MCF 10A (cell line): ENCODE measurements at regions not wholly inside any gene's neighbourhood (a gene's known extent, or its start where the extent isn't known, plus 50 kb on each side); places are given as distances from the start of the nearest gene placed in this dataset.

Experiments used
- BruUV-seq: library from RNA; stranded (reverse); fragments of 400-500 nt; replicated peaks from 2 replicates; lab custom pipeline; 2021; lab: Mats Ljungman, UMichigan
- CTCF ChIA-PET: fragments of 300-600 bp; sonication (Branson Sonifier 250); formaldehyde crosslinking; extraction: SDS; loops from one replicate; lab custom pipeline; 2021; ENCODE audit warnings: antibody characterized with exemption, inconsistent platforms; lab: Yijun Ruan, JAX
- POLR2A ChIA-PET: fragments of 300-600, 350-650 bp; sonication (Branson Sonifier 250); formaldehyde crosslinking; extraction: SDS; loops from one replicate; lab custom pipeline; 2020; ENCODE audit warnings: antibody characterized with exemption, inconsistent platforms; lab: Yijun Ruan, JAX
- DNase-seq: peaks from one replicate; pipeline ENCODE4 v3.0.0-alpha.2; 2018; ENCODE audit not compliant: unreplicated experiment
- H3K27ac Mint-ChIP-seq: one replicate; pipeline ENCODE4 v1.8.0; 2022; ENCODE audit warnings: mild to moderate bottlenecking, low read depth, mixed read lengths; ENCODE audit not compliant: unreplicated experiment
- H3K27me3 Mint-ChIP-seq: one replicate; pipeline ENCODE4 v1.8.0; 2022; ENCODE audit warnings: mixed read lengths; ENCODE audit not compliant: insufficient read depth, unreplicated experiment
- H3K36me3 Mint-ChIP-seq: one replicate; pipeline ENCODE4 v1.8.0; 2022; ENCODE audit warnings: mild to moderate bottlenecking, moderate library complexity, mixed read lengths; ENCODE audit not compliant: insufficient read depth, unreplicated experiment
- H3K4me1 Mint-ChIP-seq: one replicate; pipeline ENCODE4 v1.8.0; 2022; ENCODE audit warnings: mixed read lengths; ENCODE audit not compliant: insufficient read depth, unreplicated experiment
- H3K4me3 Mint-ChIP-seq: one replicate; pipeline ENCODE4 v1.8.0; 2022; ENCODE audit warnings: mild to moderate bottlenecking, moderate library complexity, mixed read lengths; ENCODE audit not compliant: unreplicated experiment
- H3K9me3 Mint-ChIP-seq: one replicate; pipeline ENCODE4 v1.8.0; 2022; ENCODE audit warnings: mixed read lengths; ENCODE audit not compliant: unreplicated experiment
- intact Hi-C: fragments of 100-400 bp; cut with micrococcal nuclease; formaldehyde crosslinking; loops from 2 replicates; pipeline ENCODE4 v1.14.1; 2022
- TF ChIP-seq, protein P1 (sequence below): fragments of 200-600 bp; IDR thresholded peaks from one replicate; pipeline ENCODE4 v1.8.0; 2022; ENCODE audit warnings: antibody characterized with exemption, mild to moderate bottlenecking; ENCODE audit not compliant: unreplicated experiment

DNA sequence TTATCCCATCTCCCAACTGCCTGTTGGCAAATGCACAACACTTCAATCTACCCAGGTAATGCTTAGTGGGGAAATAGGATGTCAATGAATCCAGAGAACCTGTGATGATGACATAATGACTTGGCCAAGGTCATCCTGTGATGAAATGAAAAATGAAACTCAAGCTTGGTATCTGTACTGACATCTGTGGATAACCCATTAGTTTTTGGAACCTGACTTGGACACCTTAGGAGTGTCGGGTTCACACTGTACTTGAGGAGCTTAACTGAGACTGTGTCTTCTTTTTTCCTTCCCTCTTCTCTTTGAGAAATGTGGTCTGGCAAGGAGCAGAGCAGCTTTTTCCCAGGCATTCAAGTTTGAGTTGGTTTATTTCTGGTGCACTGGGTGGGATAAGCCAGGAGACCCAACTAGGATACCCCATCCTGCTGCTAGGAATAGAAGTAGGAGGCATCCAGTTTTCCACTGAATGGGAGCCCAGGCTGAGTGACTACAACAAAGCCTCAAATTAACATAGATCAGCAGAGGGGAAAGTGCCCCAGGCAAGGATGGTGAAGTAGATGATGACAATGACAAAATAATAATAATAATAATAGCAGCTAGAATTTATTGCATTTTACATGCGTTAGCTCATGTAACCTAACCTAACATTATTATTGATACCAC lies 72.1 kb downstream of the ADRB2 start:
- POLR2A ChIA-PET = interaction anchor here (0.7 to 2.8 kb wide), 8 partner anchors 14 to 141 kb away, joined by 3 to 13 read pairs (median 4); no protein-coding TSS in a partner anchor
- no peaks in the 10 kb centered on the region for H3K27me3 Mint-ChIP-seq
- CTCF ChIA-PET = interaction anchor here (0.7 to 1.6 kb wide), 8 partner anchors 60 to 216 kb away, joined by 3 to 8 read pairs (median 4); no protein-coding TSS in a partner anchor
- no peak for DNase-seq
- no peaks in the 10 kb centered on the region for H3K4me1 Mint-ChIP-seq
- no peak overlapping the region for H3K4me3 Mint-ChIP-seq
- TF ChIP-seq, protein P1, sequence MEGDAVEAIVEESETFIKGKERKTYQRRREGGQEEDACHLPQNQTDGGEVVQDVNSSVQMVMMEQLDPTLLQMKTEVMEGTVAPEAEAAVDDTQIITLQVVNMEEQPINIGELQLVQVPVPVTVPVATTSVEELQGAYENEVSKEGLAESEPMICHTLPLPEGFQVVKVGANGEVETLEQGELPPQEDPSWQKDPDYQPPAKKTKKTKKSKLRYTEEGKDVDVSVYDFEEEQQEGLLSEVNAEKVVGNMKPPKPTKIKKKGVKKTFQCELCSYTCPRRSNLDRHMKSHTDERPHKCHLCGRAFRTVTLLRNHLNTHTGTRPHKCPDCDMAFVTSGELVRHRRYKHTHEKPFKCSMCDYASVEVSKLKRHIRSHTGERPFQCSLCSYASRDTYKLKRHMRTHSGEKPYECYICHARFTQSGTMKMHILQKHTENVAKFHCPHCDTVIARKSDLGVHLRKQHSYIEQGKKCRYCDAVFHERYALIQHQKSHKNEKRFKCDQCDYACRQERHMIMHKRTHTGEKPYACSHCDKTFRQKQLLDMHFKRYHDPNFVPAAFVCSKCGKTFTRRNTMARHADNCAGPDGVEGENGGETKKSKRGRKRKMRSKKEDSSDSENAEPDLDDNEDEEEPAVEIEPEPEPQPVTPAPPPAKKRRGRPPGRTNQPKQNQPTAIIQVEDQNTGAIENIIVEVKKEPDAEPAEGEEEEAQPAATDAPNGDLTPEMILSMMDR = no peak
- BruUV-seq = no TSS peak
- H3K36me3 Mint-ChIP-seq = no peaks in the 10 kb centered on the region
- H3K9me3 Mint-ChIP-seq = peaks cover 6% of the 10 kb centered on the region
- intact Hi-C loops = no loop called here
- H3K27ac Mint-ChIP-seq = no peak overlapping the region

DNA sequence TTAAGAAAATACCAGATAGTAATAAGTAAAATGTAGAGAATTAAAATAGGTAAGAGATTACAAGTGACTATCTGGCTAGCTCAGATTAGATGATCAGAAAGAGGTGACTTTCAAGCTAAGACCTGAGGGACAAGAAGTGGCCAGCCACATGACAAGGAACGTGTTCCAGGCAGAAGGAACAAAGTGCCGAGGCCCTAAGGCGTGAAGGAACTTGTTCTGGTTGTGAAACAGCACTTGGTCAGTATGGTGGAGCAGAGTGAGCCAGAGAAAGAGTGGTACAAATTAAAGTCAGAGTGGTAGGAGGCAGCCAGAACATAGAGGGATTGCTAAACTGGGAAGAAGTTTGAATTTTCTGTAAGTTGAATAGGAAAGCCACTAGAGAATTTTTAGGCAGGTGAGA lies 73.6 kb downstream of the ADRB2 start:
- Mint-ChIP-seq H3K4me1 (no peaks in the 10 kb centered on the region), H3K9me3 (no peaks in the 10 kb centered on the region), H3K36me3 (no peaks in the 10 kb centered on the region), H3K27ac (no peak overlapping the region), H3K4me3 (no peak overlapping the region), H3K27me3 (no peaks in the 10 kb centered on the region)
- ChIA-PET POLR2A (interaction anchor here (0.6 to 2.8 kb wide), 14 partner anchors 8 to 295 kb away, joined by 3 to 13 read pairs (median 4); no protein-coding TSS in a partner anchor), CTCF (interaction anchor here (0.7 to 2.5 kb wide), 10 partner anchors 12 to 457 kb away, joined by 3 to 8 read pairs (median 4); no protein-coding TSS in a partner anchor)
- TF ChIP-seq, protein P1 = no peak
- intact Hi-C loops = no loop called here
- BruUV-seq = no TSS peak
- DNase-seq = peak; percentile 81

DNA sequence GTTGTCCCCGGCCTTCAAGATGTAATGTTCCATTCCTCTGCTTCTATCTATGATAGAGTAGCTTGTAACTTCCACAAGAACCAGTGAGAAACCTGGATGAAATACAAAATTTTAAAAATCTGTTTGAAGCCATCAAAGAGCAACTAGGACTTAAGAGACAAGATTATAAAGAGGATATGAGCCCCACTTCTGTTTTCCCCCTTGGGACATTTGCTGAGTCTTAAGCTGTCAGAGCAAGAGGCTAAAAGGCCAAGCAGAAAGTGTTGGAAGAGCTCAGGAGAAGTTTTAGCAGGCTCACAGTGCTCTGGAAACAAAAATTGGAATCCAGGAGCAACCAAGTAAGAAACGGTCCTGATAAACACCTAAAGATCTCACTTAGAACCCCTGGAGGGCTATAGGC lies 76.1 kb downstream of the ADRB2 start:
- no peaks in the 10 kb centered on the region for H3K4me1 Mint-ChIP-seq
- TF ChIP-seq, protein P1 = no peak
- ChIA-PET CTCF (interaction anchor here (0.9 to 2.1 kb wide), 3 partner anchors 8 to 223 kb away, joined by 3 to 6 read pairs (median 3); no protein-coding TSS in a partner anchor), POLR2A (interaction anchor here (0.6 to 1.7 kb wide), 3 partner anchors 10 to 84 kb away, joined by 3 to 5 read pairs (median 3); no protein-coding TSS in a partner anchor)
- intact Hi-C loops = no loop called here
- no peak for DNase-seq
- no peaks in the 10 kb centered on the region for H3K36me3 Mint-ChIP-seq
- no peaks in the 10 kb centered on the region for H3K9me3 Mint-ChIP-seq
- no peaks in the 10 kb centered on the region for H3K27me3 Mint-ChIP-seq
- H3K27ac Mint-ChIP-seq = no peak overlapping the region
- no peak overlapping the region for H3K4me3 Mint-ChIP-seq
- no TSS peak for BruUV-seq

DNA sequence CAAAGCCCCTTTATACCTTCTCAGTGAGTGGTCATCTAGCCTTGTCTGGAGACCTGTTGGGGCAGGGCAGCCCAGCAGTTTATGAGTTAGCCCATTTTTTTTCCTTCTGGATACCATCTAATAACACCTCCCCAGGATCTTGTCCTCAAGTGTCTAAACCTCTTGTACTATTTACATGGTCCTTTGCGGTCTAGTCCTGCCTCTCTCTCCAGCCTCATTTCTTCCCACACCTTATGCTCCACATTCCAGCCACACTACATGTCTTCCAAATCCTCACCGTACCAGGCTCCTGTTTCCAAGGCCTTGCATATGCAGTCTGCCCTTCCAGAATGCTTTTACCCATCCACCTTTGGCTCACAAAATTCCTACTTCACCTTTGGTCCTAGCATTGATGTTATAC lies 77.2 kb downstream of the ADRB2 start:
- no peaks in the 10 kb centered on the region for H3K27me3 Mint-ChIP-seq
- TF ChIP-seq, protein P1 = no peak
- no peak overlapping the region for H3K4me3 Mint-ChIP-seq
- no peaks in the 10 kb centered on the region for H3K9me3 Mint-ChIP-seq
- ChIA-PET CTCF (interaction anchor here (1.1 to 3.2 kb wide), 5 partner anchors 54 to 172 kb away, joined by 4 to 15 read pairs (median 5); no protein-coding TSS in a partner anchor), POLR2A (interaction anchor here (0.6 to 1.5 kb wide), 4 partner anchors 75 to 162 kb away, joined by 3 to 6 read pairs (median 4); partner anchors contain the start of gene ADRB2)
- no peaks in the 10 kb centered on the region for H3K36me3 Mint-ChIP-seq
- no peak overlapping the region for H3K27ac Mint-ChIP-seq
- intact Hi-C loops = no loop called here
- no peaks in the 10 kb centered on the region for H3K4me1 Mint-ChIP-seq
- no peak for DNase-seq
- BruUV-seq = no TSS peak
